Activated B cell treated with CpG ODN at 0.5 μM for 24 hours (primary cell): ENCODE measurements at regions not wholly inside any gene's neighbourhood (a gene's known extent, or its start where the extent isn't known, plus 50 kb on each side); places are given as distances from the start of the nearest gene placed in this dataset.

Experiments used
- ATAC-seq: fragments of 200-7000 bp; cut with Tn5 transposase; one replicate; pipeline ENCODE4 v1.10.0; 2021; ENCODE audit warnings: low read depth, mild to moderate bottlenecking, moderate library complexity
- CTCF ChIA-PET: fragments of 350-600 bp; sonication (Branson Sonifier 250); formaldehyde crosslinking; loops from one replicate; lab custom pipeline; 2021; ENCODE audit warnings: antibody characterized with exemption; lab: Charles Lee
- POLR2A ChIA-PET: fragments of 350-600 bp; sonication (Branson Sonifier 250); formaldehyde crosslinking; loops from one replicate; lab custom pipeline; 2021; ENCODE audit warnings: antibody characterized with exemption; lab: Charles Lee
- DNase-seq: peaks from one replicate; pipeline ENCODE4 v3.0.0; 2022
- H3K27ac Mint-ChIP-seq: one replicate; pipeline ENCODE4 v1.8.0; 2020; ENCODE audit warnings: mixed read lengths
- H3K27me3 Mint-ChIP-seq: one replicate; pipeline ENCODE4 v1.8.0; 2021; ENCODE audit warnings: mixed read lengths
- H3K36me3 Mint-ChIP-seq: one replicate; pipeline ENCODE4 v1.8.0; 2021; ENCODE audit warnings: low read depth, mixed read lengths
- H3K4me1 Mint-ChIP-seq: one replicate; pipeline ENCODE4 v1.8.0; 2021; ENCODE audit warnings: mixed read lengths
- H3K4me3 Mint-ChIP-seq: one replicate; pipeline ENCODE4 v1.8.0; 2020; ENCODE audit warnings: mild to moderate bottlenecking, mixed read lengths
- H3K9me3 Mint-ChIP-seq: one replicate; pipeline ENCODE4 v1.8.0; 2020; ENCODE audit warnings: mixed read lengths
- intact Hi-C: fragments of 100-400 bp; cut with micrococcal nuclease; formaldehyde crosslinking; loops from one replicate; pipeline ENCODE4 v1.15.1; 2024
- TF ChIP-seq, protein P1 (sequence below): fragments of 200-600 bp; IDR thresholded peaks from one replicate; pipeline ENCODE4 v1.8.0; 2022; ENCODE audit warnings: antibody characterized with exemption, mild to moderate bottlenecking

GRCh38 chr3:115332998-115333397, 185.9 kb upstream of the ZBTB20 start:
- no peaks in the 10 kb centered on the region for H3K9me3 Mint-ChIP-seq
- no peak overlapping the region for H3K4me3 Mint-ChIP-seq
- DNase-seq (no peak), ATAC-seq (no peak)
- POLR2A ChIA-PET: no interaction called here
- H3K27ac Mint-ChIP-seq: no peak overlapping the region
- CTCF ChIA-PET: no interaction called here
- TF ChIP-seq, protein P1, sequence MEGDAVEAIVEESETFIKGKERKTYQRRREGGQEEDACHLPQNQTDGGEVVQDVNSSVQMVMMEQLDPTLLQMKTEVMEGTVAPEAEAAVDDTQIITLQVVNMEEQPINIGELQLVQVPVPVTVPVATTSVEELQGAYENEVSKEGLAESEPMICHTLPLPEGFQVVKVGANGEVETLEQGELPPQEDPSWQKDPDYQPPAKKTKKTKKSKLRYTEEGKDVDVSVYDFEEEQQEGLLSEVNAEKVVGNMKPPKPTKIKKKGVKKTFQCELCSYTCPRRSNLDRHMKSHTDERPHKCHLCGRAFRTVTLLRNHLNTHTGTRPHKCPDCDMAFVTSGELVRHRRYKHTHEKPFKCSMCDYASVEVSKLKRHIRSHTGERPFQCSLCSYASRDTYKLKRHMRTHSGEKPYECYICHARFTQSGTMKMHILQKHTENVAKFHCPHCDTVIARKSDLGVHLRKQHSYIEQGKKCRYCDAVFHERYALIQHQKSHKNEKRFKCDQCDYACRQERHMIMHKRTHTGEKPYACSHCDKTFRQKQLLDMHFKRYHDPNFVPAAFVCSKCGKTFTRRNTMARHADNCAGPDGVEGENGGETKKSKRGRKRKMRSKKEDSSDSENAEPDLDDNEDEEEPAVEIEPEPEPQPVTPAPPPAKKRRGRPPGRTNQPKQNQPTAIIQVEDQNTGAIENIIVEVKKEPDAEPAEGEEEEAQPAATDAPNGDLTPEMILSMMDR: no peak
- H3K27me3 Mint-ChIP-seq: peaks cover 7% of the 10 kb centered on the region
- intact Hi-C loops: no loop called here
- no peaks in the 10 kb centered on the region for H3K36me3 Mint-ChIP-seq
- H3K4me1 Mint-ChIP-seq: no peaks in the 10 kb centered on the region

DNA sequence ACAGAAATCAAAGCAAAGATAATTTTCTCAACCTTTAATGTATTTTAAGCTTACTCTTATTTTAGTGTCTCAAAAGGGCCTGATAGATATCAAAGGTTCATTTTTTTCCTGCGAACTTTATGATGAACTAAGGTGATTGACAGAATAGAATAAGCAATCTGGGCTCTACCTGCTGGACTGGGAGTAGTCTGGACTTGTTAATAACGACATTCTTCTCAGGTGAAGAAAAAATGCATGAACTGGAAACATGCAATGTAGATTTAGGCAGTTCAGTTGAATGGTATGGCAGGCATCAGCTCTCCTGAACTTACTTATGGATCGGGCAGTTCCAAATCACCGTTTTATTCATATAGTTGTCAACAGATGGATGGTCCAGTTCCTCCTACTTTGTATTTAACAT, 189.7 kb upstream of the ZBTB20 start:
- no peak for DNase-seq
- ChIA-PET CTCF (no interaction called here), POLR2A (no interaction called here)
- H3K36me3 Mint-ChIP-seq: no peaks in the 10 kb centered on the region
- H3K4me1 Mint-ChIP-seq: no peaks in the 10 kb centered on the region
- ATAC-seq: no peak
- H3K4me3 Mint-ChIP-seq: no peak overlapping the region
- peaks cover 9% of the 10 kb centered on the region for H3K27me3 Mint-ChIP-seq
- TF ChIP-seq, protein P1: no peak
- H3K9me3 Mint-ChIP-seq: no peaks in the 10 kb centered on the region
- no peak overlapping the region for H3K27ac Mint-ChIP-seq
- intact Hi-C loops: no loop called here

- intact Hi-C loops: no loop called here
- Mint-ChIP-seq H3K36me3 (no peaks in the 10 kb centered on the region), H3K4me3 (no peak overlapping the region), H3K27ac (no peak overlapping the region), H3K4me1 (no peaks in the 10 kb centered on the region), H3K27me3 (peaks cover 2% of the 10 kb centered on the region), H3K9me3 (no peaks in the 10 kb centered on the region)
- DNase-seq (no peak), ATAC-seq (no peak)
- TF ChIP-seq, protein P1: no peak
- POLR2A ChIA-PET: no interaction called here
- CTCF ChIA-PET: no interaction called here
These were observed 193.5 kb upstream of the ZBTB20 start for GRCh38 chr3:115340586-115340985.

DNA sequence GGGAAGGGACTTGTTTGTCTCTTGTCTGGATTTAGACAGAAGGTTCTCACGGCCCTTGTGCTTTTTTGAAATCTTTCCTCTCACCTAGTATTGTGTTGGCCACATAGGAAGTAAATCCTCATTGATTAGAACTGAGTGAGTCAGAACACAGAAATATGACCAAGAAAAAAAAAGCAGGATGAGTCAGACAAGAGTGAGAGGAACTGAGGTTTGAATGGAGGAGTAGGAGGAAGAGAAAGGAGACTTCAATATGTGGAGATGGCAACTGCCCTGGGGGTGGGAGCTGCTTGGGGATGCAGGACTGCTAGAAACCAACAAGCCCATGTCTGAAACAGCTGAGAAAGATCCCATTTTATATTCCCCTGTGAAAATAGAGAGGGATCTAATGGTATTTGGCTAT, 194.1 kb upstream of the ZBTB20 start:
- intact Hi-C loops: no loop called here

GRCh38 chr3:115347737-115348136, 200.6 kb upstream of the ZBTB20 start:
- Mint-ChIP-seq H3K4me1 (no peaks in the 10 kb centered on the region), H3K27me3 (no peaks in the 10 kb centered on the region)
- POLR2A ChIA-PET: no interaction called here

More for the DNA sequence above, 194.1 kb upstream of the ZBTB20 start:
- CTCF ChIA-PET: no interaction called here
- POLR2A ChIA-PET: no interaction called here
- Mint-ChIP-seq H3K4me1 (no peaks in the 10 kb centered on the region), H3K36me3 (no peaks in the 10 kb centered on the region), H3K9me3 (no peaks in the 10 kb centered on the region), H3K27me3 (peaks cover 2% of the 10 kb centered on the region), H3K4me3 (no peak overlapping the region), H3K27ac (no peak overlapping the region)
- ATAC-seq (no peak), DNase-seq (no peak)
- TF ChIP-seq, protein P1: no peak

More at GRCh38 chr3:115347737-115348136, 200.6 kb upstream of the ZBTB20 start:
- no peak overlapping the region for H3K27ac Mint-ChIP-seq
- no peak for DNase-seq
- H3K36me3 Mint-ChIP-seq: no peaks in the 10 kb centered on the region
- no peak overlapping the region for H3K4me3 Mint-ChIP-seq
- CTCF ChIA-PET: no interaction called here
- intact Hi-C loops: no loop called here
- H3K9me3 Mint-ChIP-seq: no peaks in the 10 kb centered on the region
- TF ChIP-seq, protein P1: no peak
- ATAC-seq: no peak
